ENCODE measurements at regions not wholly inside any gene's neighbourhood (a gene's known extent, or its start where the extent isn't known, plus 50 kb on each side); places are given as distances from the start of the nearest gene placed in this dataset.

DNA sequence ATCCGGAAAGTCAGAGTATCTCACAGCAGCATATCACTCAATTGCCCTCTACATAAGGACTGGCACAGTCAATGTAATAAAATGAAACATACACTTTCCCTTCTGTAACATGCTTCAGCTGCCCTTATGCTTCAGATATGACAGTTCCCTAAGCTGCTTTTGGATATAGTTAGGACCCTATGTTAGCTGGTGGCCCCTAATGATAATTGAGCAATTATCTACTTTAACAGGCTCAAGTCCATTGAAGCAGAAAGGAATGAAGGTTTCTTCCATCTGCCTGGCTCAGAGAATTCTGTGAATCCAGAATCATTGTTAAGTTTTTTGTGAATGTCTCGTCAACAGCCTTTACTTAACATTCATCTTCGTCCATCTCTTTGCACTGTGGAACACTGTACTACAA is 951.2 kb upstream of the DIAPH2 start:
- Histone ChIP-seq H3K4me3 (ENCODE audit: low read length) (no peak overlapping the region), H3K9me3 (ENCODE audit: control insufficient read depth, insufficient read depth, low read length) (no peaks in the 10 kb centered on the region), H3K4me2 (ENCODE audit: low read length) (no peak overlapping the region), H3K79me2 (ENCODE audit: control insufficient read depth, low read length) (no peaks in the 10 kb centered on the region), H3K4me1 (ENCODE audit: control insufficient read depth, low read length) (no peaks in the 10 kb centered on the region), H3K9me2 (replicated peaks; ENCODE audit: control insufficient read depth, low read length) (no peaks in the 10 kb centered on the region), H3K27ac (ENCODE audit: low read depth, low read length) (no peak overlapping the region), H3F3A (ENCODE audit: control insufficient read depth, insufficient read depth) (no peaks in the 10 kb centered on the region), H4K20me1 (ENCODE audit: control insufficient read depth, insufficient read depth, low read depth, low read length) (no peaks in the 10 kb centered on the region), H3K27me3 (ENCODE audit: control insufficient read depth, low read length) (no peaks in the 10 kb centered on the region), H3K36me3 (ENCODE audit: control insufficient read depth, low read length) (no peaks in the 10 kb centered on the region)
- no peak for TF ChIP-seq EZH2phosphoT487 (IDR thresholded peaks at IDR 0.05; ENCODE audit: borderline replicate concordance, low read length)
- TF ChIP-seq, protein P1, sequence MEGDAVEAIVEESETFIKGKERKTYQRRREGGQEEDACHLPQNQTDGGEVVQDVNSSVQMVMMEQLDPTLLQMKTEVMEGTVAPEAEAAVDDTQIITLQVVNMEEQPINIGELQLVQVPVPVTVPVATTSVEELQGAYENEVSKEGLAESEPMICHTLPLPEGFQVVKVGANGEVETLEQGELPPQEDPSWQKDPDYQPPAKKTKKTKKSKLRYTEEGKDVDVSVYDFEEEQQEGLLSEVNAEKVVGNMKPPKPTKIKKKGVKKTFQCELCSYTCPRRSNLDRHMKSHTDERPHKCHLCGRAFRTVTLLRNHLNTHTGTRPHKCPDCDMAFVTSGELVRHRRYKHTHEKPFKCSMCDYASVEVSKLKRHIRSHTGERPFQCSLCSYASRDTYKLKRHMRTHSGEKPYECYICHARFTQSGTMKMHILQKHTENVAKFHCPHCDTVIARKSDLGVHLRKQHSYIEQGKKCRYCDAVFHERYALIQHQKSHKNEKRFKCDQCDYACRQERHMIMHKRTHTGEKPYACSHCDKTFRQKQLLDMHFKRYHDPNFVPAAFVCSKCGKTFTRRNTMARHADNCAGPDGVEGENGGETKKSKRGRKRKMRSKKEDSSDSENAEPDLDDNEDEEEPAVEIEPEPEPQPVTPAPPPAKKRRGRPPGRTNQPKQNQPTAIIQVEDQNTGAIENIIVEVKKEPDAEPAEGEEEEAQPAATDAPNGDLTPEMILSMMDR (IDR thresholded peaks at IDR 0.05; ENCODE audit: low read depth, low read length, poor library complexity, severe bottlenecking) = no peak

DNA sequence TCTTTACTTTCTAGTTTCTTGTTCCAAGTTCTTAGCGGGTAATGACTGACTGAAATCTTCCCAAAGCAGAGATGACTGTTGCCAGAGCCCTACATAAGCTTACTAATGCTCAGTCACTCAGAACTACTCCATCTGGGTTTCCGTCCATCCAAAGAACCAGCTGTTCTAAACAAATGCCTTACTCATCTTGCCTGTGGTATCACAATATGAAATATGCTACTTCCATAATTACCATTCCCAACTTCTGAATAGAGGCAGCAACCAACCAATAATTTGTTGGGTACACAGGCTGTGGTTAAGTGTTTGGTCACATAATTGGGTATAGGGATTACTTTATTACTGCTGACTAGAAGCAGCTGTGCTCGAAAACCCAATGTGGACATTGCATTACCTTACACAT is 930.2 kb upstream of the DIAPH2 start:
- no peaks in the 10 kb centered on the region for H3K4me1 ChIP-seq (ENCODE audit: control insufficient read depth, low read length)
- no peaks in the 10 kb centered on the region for H3K9me3 ChIP-seq (ENCODE audit: control insufficient read depth, insufficient read depth, low read length)
- no peak overlapping the region for H3K27ac ChIP-seq (ENCODE audit: low read depth, low read length)
- no peaks in the 10 kb centered on the region for H3K9me2 ChIP-seq (replicated peaks; ENCODE audit: control insufficient read depth, low read length)
- H3K36me3 ChIP-seq (ENCODE audit: control insufficient read depth, low read length) = no peaks in the 10 kb centered on the region
- no peaks in the 10 kb centered on the region for H3K79me2 ChIP-seq (ENCODE audit: control insufficient read depth, low read length)
- H3K27me3 ChIP-seq (ENCODE audit: control insufficient read depth, low read length) = no peaks in the 10 kb centered on the region
- H3K4me2 ChIP-seq (ENCODE audit: low read length) = no peak overlapping the region
- H4K20me1 ChIP-seq (ENCODE audit: control insufficient read depth, insufficient read depth, low read depth, low read length) = no peaks in the 10 kb centered on the region
- H3K4me3 ChIP-seq (ENCODE audit: low read length) = no peak overlapping the region
- no peaks in the 10 kb centered on the region for H3F3A ChIP-seq (ENCODE audit: control insufficient read depth, insufficient read depth)
- TF ChIP-seq, protein P1 (IDR thresholded peaks at IDR 0.05; ENCODE audit: low read depth, low read length, poor library complexity, severe bottlenecking) = no peak
- no peak for TF ChIP-seq EZH2phosphoT487 (IDR thresholded peaks at IDR 0.05; ENCODE audit: borderline replicate concordance, low read length)

DNA sequence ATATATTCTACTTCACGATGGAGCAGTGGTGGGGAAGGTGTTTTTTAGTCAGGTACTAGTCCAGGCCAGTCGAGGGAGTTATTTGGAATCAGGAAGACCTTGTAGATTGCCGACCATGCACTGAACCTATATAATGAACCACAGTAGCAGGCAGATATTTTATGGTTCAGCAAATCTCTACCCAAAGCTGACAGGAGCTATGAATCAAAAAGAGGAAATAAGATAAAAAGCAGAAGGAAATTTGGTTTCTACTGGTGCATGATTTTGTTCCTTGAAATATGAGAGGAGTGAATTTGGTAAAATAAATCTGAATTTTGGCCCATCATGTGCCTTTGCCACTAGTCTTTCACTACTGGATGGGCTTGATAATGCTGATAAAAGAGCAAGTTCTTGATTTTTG is 924.3 kb upstream of the DIAPH2 start:
- H3K27ac ChIP-seq (ENCODE audit: low read depth, low read length) = no peak overlapping the region
- H3K27me3 ChIP-seq (ENCODE audit: control insufficient read depth, low read length) = no peaks in the 10 kb centered on the region
- no peak overlapping the region for H3K4me2 ChIP-seq (ENCODE audit: low read length)
- H3K9me2 ChIP-seq (replicated peaks; ENCODE audit: control insufficient read depth, low read length) = no peaks in the 10 kb centered on the region
- no peaks in the 10 kb centered on the region for H3K9me3 ChIP-seq (ENCODE audit: control insufficient read depth, insufficient read depth, low read length)
- H4K20me1 ChIP-seq (ENCODE audit: control insufficient read depth, insufficient read depth, low read depth, low read length) = no peaks in the 10 kb centered on the region
- no peak for TF ChIP-seq EZH2phosphoT487 (IDR thresholded peaks at IDR 0.05; ENCODE audit: borderline replicate concordance, low read length)
- TF ChIP-seq, protein P1 (IDR thresholded peaks at IDR 0.05; ENCODE audit: low read depth, low read length, poor library complexity, severe bottlenecking) = no peak
- no peaks in the 10 kb centered on the region for H3K79me2 ChIP-seq (ENCODE audit: control insufficient read depth, low read length)
- H3K4me1 ChIP-seq (ENCODE audit: control insufficient read depth, low read length) = no peaks in the 10 kb centered on the region
- H3K36me3 ChIP-seq (ENCODE audit: control insufficient read depth, low read length) = no peaks in the 10 kb centered on the region
- no peaks in the 10 kb centered on the region for H3F3A ChIP-seq (ENCODE audit: control insufficient read depth, insufficient read depth)
- H3K4me3 ChIP-seq (ENCODE audit: low read length) = no peak overlapping the region

DNA sequence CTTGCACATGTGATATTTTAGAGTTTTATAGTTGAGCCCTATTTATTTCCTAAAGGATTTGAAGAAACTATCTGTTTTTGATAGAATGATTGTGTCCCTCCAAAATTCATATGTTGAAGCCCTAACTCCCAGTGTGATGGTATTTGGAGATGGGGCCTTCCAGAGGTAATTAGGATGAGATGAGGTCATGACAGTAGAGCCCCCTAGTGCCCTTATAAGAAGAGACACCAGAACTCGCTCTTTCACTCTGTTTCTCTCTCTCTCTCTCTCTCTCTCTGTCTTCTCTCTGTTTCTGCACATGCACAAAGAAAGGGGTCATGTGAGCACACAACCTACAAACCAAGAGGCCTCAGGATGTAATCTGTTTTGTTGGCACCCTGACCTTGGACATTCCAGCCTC is 921.9 kb upstream of the DIAPH2 start:
- H3K36me3 ChIP-seq (ENCODE audit: control insufficient read depth, low read length) = no peaks in the 10 kb centered on the region
- TF ChIP-seq, protein P1 (IDR thresholded peaks at IDR 0.05; ENCODE audit: low read depth, low read length, poor library complexity, severe bottlenecking) = peak; percentile 12
- TF ChIP-seq EZH2phosphoT487 (IDR thresholded peaks at IDR 0.05; ENCODE audit: borderline replicate concordance, low read length) = no peak
- no peaks in the 10 kb centered on the region for H3K9me2 ChIP-seq (replicated peaks; ENCODE audit: control insufficient read depth, low read length)
- H3K4me1 ChIP-seq (ENCODE audit: control insufficient read depth, low read length) = no peaks in the 10 kb centered on the region
- H3K4me2 ChIP-seq (ENCODE audit: low read length) = no peak overlapping the region
- no peaks in the 10 kb centered on the region for H3K27me3 ChIP-seq (ENCODE audit: control insufficient read depth, low read length)
- H3K79me2 ChIP-seq (ENCODE audit: control insufficient read depth, low read length) = no peaks in the 10 kb centered on the region
- no peaks in the 10 kb centered on the region for H3F3A ChIP-seq (ENCODE audit: control insufficient read depth, insufficient read depth)
- no peak overlapping the region for H3K4me3 ChIP-seq (ENCODE audit: low read length)
- no peaks in the 10 kb centered on the region for H4K20me1 ChIP-seq (ENCODE audit: control insufficient read depth, insufficient read depth, low read depth, low read length)
- H3K9me3 ChIP-seq (ENCODE audit: control insufficient read depth, insufficient read depth, low read length) = no peaks in the 10 kb centered on the region
- H3K27ac ChIP-seq (ENCODE audit: low read depth, low read length) = no peak overlapping the region

Data from DOHH2 (cell line).